OCI-LY1 (cell line): ENCODE measurements at regions not wholly inside any gene's neighbourhood (a gene's known extent, or its start where the extent isn't known, plus 50 kb on each side); places are given as distances from the start of the nearest gene placed in this dataset.

Experiments
- H2AFZ ChIP-seq: fragments of 200-600 bp; sonication (generic), shearing (Covaris generic); 2 replicates; pipeline ENCODE4 v1.6.0; 2014; ENCODE audit warnings: antibody characterized with exemption, mild to moderate bottlenecking, low read length
- H3F3A ChIP-seq: fragments of 200-600 bp; sonication (generic), shearing (Covaris generic); 2 replicates; pipeline ENCODE4 v1.6.0; 2014; ENCODE audit warnings: mild to moderate bottlenecking, antibody characterized with exemption, low read length, moderate library complexity; ENCODE audit not compliant: insufficient read depth
- H3K27ac ChIP-seq: fragments of 200-600 bp; sonication (generic); 2 replicates; pipeline ENCODE4 v1.5.1; 2014; ENCODE audit warnings: low read length, mixed run types, mild to moderate bottlenecking, low read depth; ENCODE audit not compliant: poor library complexity, severe bottlenecking
- H3K27me3 ChIP-seq: fragments of 200-600 bp; sonication (generic); 2 replicates; pipeline ENCODE4 v1.6.0; 2014; ENCODE audit warnings: antibody characterized with exemption, mild to moderate bottlenecking, low read length, moderate library complexity; ENCODE audit not compliant: insufficient read depth
- H3K36me3 ChIP-seq: fragments of 200-600 bp; sonication (generic); 2 replicates; pipeline ENCODE4 v1.6.1; 2014; ENCODE audit warnings: mild to moderate bottlenecking, antibody characterized with exemption, low read length, moderate library complexity, mixed read lengths; ENCODE audit not compliant: insufficient read depth
- H3K4me1 ChIP-seq: fragments of 200-600 bp; sonication (generic); 2 replicates; pipeline ENCODE4 v1.5.1; 2014; ENCODE audit warnings: mild to moderate bottlenecking, low read length, moderate library complexity; ENCODE audit not compliant: insufficient read depth, severe bottlenecking
- H3K4me2 ChIP-seq: fragments of 200-600 bp; sonication (generic), shearing (Covaris generic); 2 replicates; pipeline ENCODE4 v1.6.1; 2014; ENCODE audit warnings: low read length
- H3K4me3 ChIP-seq: fragments of 200-600 bp; sonication (generic); 2 replicates; pipeline ENCODE4 v1.5.1; 2014; ENCODE audit warnings: low read length, low read depth, mild to moderate bottlenecking, mixed read lengths; ENCODE audit not compliant: poor library complexity, severe bottlenecking
- H3K79me2 ChIP-seq: fragments of 200-600 bp; shearing (Covaris generic); 2 replicates; pipeline ENCODE4 v1.6.1; 2016; ENCODE audit warnings: mixed run types, low read length, mixed read lengths; ENCODE audit not compliant: insufficient read depth
- H3K9ac ChIP-seq: fragments of 200-600 bp; sonication (generic), shearing (Covaris generic); 2 replicates; pipeline ENCODE4 v1.6.1; 2014; ENCODE audit warnings: mild to moderate bottlenecking, low read length, mixed read lengths
- H3K9me2 ChIP-seq: fragments of 200-600 bp; sonication (generic), shearing (Covaris generic); 2 replicates; pipeline ENCODE4 v1.6.1; 2014; ENCODE audit warnings: low read depth, mild to moderate bottlenecking, low read length, mixed read lengths
- H3K9me3 ChIP-seq: fragments of 200-600 bp; shearing (Covaris generic); 2 replicates; pipeline ENCODE4 v1.6.1; 2014; ENCODE audit warnings: low read length, mixed read lengths
- H4K20me1 ChIP-seq: fragments of 200-600 bp; sonication (generic), shearing (Covaris generic); 2 replicates; pipeline ENCODE4 v1.6.0; 2016; ENCODE audit warnings: mild to moderate bottlenecking, low read length; ENCODE audit not compliant: insufficient read depth
- EZH2 ChIP-seq: fragments of 200-600 bp; sonication (generic), shearing (Covaris generic); IDR thresholded peaks from 2 replicates; pipeline ENCODE4 v1.8.0; 2017; ENCODE audit warnings: borderline replicate concordance, mixed run types, mild to moderate bottlenecking, antibody characterized with exemption, low read length, moderate library complexity, mixed read lengths
- TF ChIP-seq, protein P1 (sequence below): fragments of 200-600 bp; sonication (generic), shearing (Covaris generic); IDR thresholded peaks from 2 replicates; pipeline ENCODE4 v1.5.1; 2017; ENCODE audit warnings: mild to moderate bottlenecking, antibody characterized with exemption, low read length, moderate library complexity, mixed read lengths

DNA sequence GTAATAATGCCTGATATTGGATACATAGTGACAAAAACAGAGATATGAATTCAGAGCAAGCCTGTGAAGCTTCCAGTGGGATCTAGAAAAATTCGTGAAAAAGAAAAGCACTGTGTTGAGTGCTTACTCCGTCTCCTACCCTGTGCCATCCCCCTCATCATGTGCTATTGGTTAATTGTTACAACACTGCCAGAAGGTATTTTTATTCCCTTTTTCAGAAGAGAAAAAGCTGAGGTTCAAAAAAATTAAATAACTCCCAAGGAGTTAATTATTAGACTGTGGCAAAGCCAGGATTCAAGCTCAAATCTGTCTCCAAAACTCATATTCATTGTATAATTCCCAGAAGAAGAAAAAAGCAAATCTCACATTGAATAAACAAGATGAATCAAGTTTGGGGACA, 735.5 kb upstream of the ACVR2A start:
- Histone ChIP-seq H3K4me1 (no peaks in the 10 kb centered on the region), H4K20me1 (no peaks in the 10 kb centered on the region), H3K4me3 (no peak overlapping the region), H3K9me3 (no peaks in the 10 kb centered on the region), H2AFZ (no peak overlapping the region), H3K9me2 (no peaks in the 10 kb centered on the region), H3F3A (no peaks in the 10 kb centered on the region), H3K9ac (no peak overlapping the region), H3K4me2 (no peak overlapping the region), H3K27me3 (no peaks in the 10 kb centered on the region), H3K79me2 (no peaks in the 10 kb centered on the region), H3K36me3 (no peaks in the 10 kb centered on the region), H3K27ac (no peak overlapping the region)
- TF ChIP-seq, protein P1, sequence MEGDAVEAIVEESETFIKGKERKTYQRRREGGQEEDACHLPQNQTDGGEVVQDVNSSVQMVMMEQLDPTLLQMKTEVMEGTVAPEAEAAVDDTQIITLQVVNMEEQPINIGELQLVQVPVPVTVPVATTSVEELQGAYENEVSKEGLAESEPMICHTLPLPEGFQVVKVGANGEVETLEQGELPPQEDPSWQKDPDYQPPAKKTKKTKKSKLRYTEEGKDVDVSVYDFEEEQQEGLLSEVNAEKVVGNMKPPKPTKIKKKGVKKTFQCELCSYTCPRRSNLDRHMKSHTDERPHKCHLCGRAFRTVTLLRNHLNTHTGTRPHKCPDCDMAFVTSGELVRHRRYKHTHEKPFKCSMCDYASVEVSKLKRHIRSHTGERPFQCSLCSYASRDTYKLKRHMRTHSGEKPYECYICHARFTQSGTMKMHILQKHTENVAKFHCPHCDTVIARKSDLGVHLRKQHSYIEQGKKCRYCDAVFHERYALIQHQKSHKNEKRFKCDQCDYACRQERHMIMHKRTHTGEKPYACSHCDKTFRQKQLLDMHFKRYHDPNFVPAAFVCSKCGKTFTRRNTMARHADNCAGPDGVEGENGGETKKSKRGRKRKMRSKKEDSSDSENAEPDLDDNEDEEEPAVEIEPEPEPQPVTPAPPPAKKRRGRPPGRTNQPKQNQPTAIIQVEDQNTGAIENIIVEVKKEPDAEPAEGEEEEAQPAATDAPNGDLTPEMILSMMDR: no peak
- no peak for TF ChIP-seq EZH2

DNA sequence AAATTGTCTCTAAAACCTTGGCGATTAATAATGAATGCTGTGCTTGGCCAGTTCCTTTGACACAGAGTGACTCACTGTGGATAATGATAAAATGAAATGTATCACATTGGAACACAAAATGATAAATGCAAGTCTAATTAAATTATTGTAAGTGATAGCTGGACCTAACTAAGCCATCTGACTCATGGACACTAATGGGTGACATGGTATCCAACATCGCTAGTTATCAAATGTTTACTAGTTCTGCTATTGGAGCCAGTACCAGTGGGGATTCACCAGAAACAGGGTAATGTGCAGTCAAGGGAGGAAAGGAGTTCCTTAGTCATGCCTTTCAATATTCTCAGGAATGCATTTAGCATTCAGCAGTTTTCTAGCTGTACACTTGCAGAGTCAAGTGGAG, 736.3 kb upstream of the ACVR2A start:
- Histone ChIP-seq H3K27me3 (no peaks in the 10 kb centered on the region), H3K4me3 (no peak overlapping the region), H3K9me3 (no peaks in the 10 kb centered on the region), H3K36me3 (no peaks in the 10 kb centered on the region), H3K4me1 (no peaks in the 10 kb centered on the region), H3F3A (no peaks in the 10 kb centered on the region), H3K27ac (no peak overlapping the region), H3K9ac (no peak overlapping the region), H3K4me2 (no peak overlapping the region), H2AFZ (no peak overlapping the region), H3K79me2 (no peaks in the 10 kb centered on the region), H3K9me2 (no peaks in the 10 kb centered on the region), H4K20me1 (no peaks in the 10 kb centered on the region)
- TF ChIP-seq, protein P1: no peak
- no peak for TF ChIP-seq EZH2

DNA sequence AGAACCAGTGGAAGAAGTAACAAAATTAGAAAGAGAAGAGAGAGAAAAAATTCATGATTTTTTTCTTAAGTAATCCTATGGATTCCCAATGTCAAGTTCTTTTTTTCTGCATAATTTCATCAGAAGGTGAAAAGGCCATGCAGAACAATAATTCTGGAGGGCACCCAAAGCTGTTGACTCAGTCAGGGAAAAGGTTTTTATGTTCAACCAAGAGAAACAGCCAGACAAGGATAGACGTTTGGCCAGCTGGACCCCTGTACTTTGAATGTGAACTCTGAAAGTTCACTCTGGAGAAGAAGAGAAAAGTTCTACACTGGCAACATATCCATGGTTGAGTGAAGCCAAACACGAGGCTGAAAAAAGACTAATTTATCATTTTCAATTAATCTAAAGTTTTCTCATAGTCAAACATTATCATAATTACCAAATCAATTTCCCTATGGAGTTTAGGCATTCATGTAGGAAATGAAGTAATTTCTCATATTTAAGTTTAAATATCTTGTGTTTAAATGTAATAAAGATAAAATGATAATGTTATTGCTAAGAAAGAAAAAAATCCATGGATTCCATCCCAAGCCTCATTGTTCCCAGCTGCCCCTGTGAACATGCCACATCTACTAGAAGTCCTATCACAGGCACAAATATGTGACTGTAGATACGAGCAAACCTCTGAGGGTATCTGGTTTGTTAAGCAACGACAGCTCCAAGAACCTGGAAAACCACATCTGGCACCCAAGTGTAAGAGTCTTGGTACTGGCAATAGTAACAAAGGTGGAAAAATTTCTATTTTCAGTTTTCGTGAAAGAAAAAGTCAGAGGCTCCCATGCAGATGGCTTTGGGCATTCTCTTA, 742.7 kb upstream of the ACVR2A start:
- Histone ChIP-seq H3K9ac (no peak overlapping the region), H3K9me3 (no peaks in the 10 kb centered on the region), H3K27ac (no peak overlapping the region), H3K79me2 (no peaks in the 10 kb centered on the region), H3K9me2 (no peaks in the 10 kb centered on the region), H3K4me2 (no peak overlapping the region), H2AFZ (no peak overlapping the region), H4K20me1 (no peaks in the 10 kb centered on the region), H3F3A (no peaks in the 10 kb centered on the region), H3K36me3 (no peaks in the 10 kb centered on the region), H3K4me3 (no peak overlapping the region), H3K27me3 (no peaks in the 10 kb centered on the region), H3K4me1 (no peaks in the 10 kb centered on the region)
- TF ChIP-seq EZH2: no peak
- TF ChIP-seq, protein P1: no peak
